Hepatocyte (in vitro differentiated cells): ENCODE measurements at regions not wholly inside any gene's neighbourhood (a gene's known extent, or its start where the extent isn't known, plus 50 kb on each side); places are given as distances from the start of the nearest gene placed in this dataset.

Experiments
- EZH2 ChIP-seq: fragments of 200-600 bp; sonication (generic); IDR thresholded peaks from 2 replicates; pipeline ENCODE4 v1.6.1; 2016; ENCODE audit warnings: antibody characterized with exemption, mild to moderate bottlenecking, borderline replicate concordance
- EZH2phosphoT487 ChIP-seq: fragments of 200-600 bp; sonication (generic); IDR thresholded peaks from one replicate; pipeline ENCODE4 v1.6.1; 2018; ENCODE audit warnings: antibody characterized with exemption, mild to moderate bottlenecking, low read depth, moderate library complexity; ENCODE audit not compliant: unreplicated experiment, severe bottlenecking
- TF ChIP-seq, protein P1 (sequence below): fragments of 200-600 bp; sonication (generic); IDR thresholded peaks from 2 replicates; pipeline ENCODE4 v1.5.1; 2016; ENCODE audit warnings: antibody characterized with exemption, mild to moderate bottlenecking; ENCODE audit not compliant: poor library complexity

DNA sequence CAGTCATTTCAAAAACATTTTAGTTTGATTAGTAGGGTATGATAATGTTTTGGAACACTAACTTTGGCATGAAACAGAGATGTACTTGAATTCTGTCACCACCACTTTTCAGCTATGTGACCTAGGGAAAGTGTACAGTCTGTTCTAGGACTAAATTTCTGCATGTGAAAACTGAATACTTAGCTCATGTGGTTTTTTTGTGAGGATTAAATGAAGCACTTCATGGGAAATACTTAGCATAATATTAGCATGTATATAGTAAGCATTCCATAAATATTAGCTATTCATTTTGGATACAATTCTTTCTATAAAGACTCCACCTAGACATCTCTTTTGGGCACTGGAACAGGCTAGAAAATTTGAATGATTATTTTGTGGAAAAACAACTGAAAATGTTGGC lies 1379.4 kb downstream of the RPA4 start:
- TF ChIP-seq, protein P1, sequence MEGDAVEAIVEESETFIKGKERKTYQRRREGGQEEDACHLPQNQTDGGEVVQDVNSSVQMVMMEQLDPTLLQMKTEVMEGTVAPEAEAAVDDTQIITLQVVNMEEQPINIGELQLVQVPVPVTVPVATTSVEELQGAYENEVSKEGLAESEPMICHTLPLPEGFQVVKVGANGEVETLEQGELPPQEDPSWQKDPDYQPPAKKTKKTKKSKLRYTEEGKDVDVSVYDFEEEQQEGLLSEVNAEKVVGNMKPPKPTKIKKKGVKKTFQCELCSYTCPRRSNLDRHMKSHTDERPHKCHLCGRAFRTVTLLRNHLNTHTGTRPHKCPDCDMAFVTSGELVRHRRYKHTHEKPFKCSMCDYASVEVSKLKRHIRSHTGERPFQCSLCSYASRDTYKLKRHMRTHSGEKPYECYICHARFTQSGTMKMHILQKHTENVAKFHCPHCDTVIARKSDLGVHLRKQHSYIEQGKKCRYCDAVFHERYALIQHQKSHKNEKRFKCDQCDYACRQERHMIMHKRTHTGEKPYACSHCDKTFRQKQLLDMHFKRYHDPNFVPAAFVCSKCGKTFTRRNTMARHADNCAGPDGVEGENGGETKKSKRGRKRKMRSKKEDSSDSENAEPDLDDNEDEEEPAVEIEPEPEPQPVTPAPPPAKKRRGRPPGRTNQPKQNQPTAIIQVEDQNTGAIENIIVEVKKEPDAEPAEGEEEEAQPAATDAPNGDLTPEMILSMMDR: no peak
- TF ChIP-seq EZH2 (no peak), EZH2phosphoT487 (no peak)
